ENCODE measurements at regions not wholly inside any gene's neighbourhood (a gene's known extent, or its start where the extent isn't known, plus 50 kb on each side); places are given as distances from the start of the nearest gene placed in this dataset.

GRCh38 chr20:24779131-24779530, 169.9 kb upstream of the CST7 start:
- no peak for DNase-seq

GRCh38 chr20:24779946-24780345, 169.1 kb upstream of the CST7 start:
- DNase-seq, result no peak

GRCh38 chr20:24780674-24781417, 168.2 kb upstream of the CST7 start:
- DNase-seq, result no peak

GRCh38 chr20:24781418-24781980, 167.6 kb upstream of the CST7 start:
- no peak for DNase-seq

GRCh38 chr20:24782301-24782700, 166.8 kb upstream of the CST7 start:
- no peak for DNase-seq

- no peak for DNase-seq
Measured at GRCh38 chr20:24782801-24783630, 166.1 kb upstream of the CST7 start.

- no peak for DNase-seq
Measured at GRCh38 chr20:24783631-24784492, 165.2 kb upstream of the CST7 start.

GRCh38 chr20:24784607-24785006, 164.5 kb upstream of the CST7 start:
- peak; percentile 80 for DNase-seq

- DNase-seq, result peak; percentile 39
Measured at GRCh38 chr20:24785141-24786110, 163.6 kb upstream of the CST7 start.

- no peak for DNase-seq
Measured at GRCh38 chr20:24786111-24786495, 163.0 kb upstream of the CST7 start.

GRCh38 chr20:24786646-24787045, 162.4 kb upstream of the CST7 start:
- no peak for DNase-seq

- no peak for DNase-seq
Measured at GRCh38 chr20:24787071-24787470, 162.0 kb upstream of the CST7 start.

- no peak for DNase-seq
Measured at GRCh38 chr20:24787621-24788020, 161.4 kb upstream of the CST7 start.

- DNase-seq, result no peak
Measured at GRCh38 chr20:24789877-24790276, 159.2 kb upstream of the CST7 start.

GRCh38 chr20:24790746-24791283, 158.3 kb upstream of the CST7 start:
- no peak for DNase-seq

- no peak for DNase-seq
Measured at GRCh38 chr20:24791953-24792352, 157.1 kb upstream of the CST7 start.

- no peak for DNase-seq
Measured at GRCh38 chr20:24792641-24793495, 156.2 kb upstream of the CST7 start.

- peak; percentile 30 for DNase-seq
Measured at GRCh38 chr20:24795436-24795835, 153.6 kb upstream of the CST7 start.

- DNase-seq, result no peak
Measured at GRCh38 chr20:24796236-24796635, 152.8 kb upstream of the CST7 start.

- DNase-seq, result no peak
Measured at GRCh38 chr20:24797113-24797512, 152.0 kb upstream of the CST7 start.

Data from MV-4-11 (cell line).